ENCODE measurements at regions not wholly inside any gene's neighbourhood (a gene's known extent, or its start where the extent isn't known, plus 50 kb on each side); places are given as distances from the start of the nearest gene placed in this dataset.

- 80 to 89% (median 85%) methylated on average over 4 of the region's 4 CpGs for WGBS, 4 donors
- intact Hi-C loops (cut with DNase I): no loop called here
- no peak overlapping the region for H3K27ac ChIP-seq
- no peaks in the 10 kb centered on the region for H3K36me3 ChIP-seq (replicated peaks in 1 of 2)
- TF ChIP-seq POLR2A (IDR thresholded peaks at IDR 0.05): no peak
- no peak for TF ChIP-seq CTCF (IDR thresholded peaks at IDR 0.05)
- no peaks in the 10 kb centered on the region for H3K9me3 ChIP-seq (replicated peaks in 1 of 3)
- H3K4me3 ChIP-seq: no peak overlapping the region
- H3K27me3 ChIP-seq: no peaks in the 10 kb centered on the region
- no peak for DNase-seq
- H3K4me1 ChIP-seq (replicated peaks in 1 of 2): no peaks in the 10 kb centered on the region
These were observed 162.1 kb downstream of the CHST1 start for GRCh38 chr11:45503311-45503710.

GRCh38 chr11:45502226-45502545 lies 163.2 kb downstream of the CHST1 start:
- intact Hi-C loops (cut with DNase I): no loop called here
- Histone ChIP-seq H3K27me3 (no peaks in the 10 kb centered on the region), H3K27ac (no peak overlapping the region), H3K9me3 (replicated peaks in 1 of 3) (no peaks in the 10 kb centered on the region), H3K4me3 (no peak overlapping the region), H3K36me3 (replicated peaks in 1 of 2) (no peaks in the 10 kb centered on the region), H3K4me1 (replicated peaks in 1 of 2) (no peaks in the 10 kb centered on the region)
- WGBS, 4 donors: 55 to 78% (median 65%) methylated on average over 3 to 5 of the region's 5 CpGs
- TF ChIP-seq POLR2A (IDR thresholded peaks at IDR 0.05) (no peak), CTCF (IDR thresholded peaks at IDR 0.05) (no peak)
- DNase-seq: peak in 1 of 7 donors; percentile 31

- no peaks in the 10 kb centered on the region for H3K9me3 ChIP-seq (replicated peaks in 1 of 3)
- no peaks in the 10 kb centered on the region for H3K4me1 ChIP-seq (replicated peaks in 1 of 2)
- DNase-seq: no peak
- intact Hi-C loops (cut with DNase I): no loop called here
- H3K27ac ChIP-seq: no peak overlapping the region
- TF ChIP-seq POLR2A (IDR thresholded peaks at IDR 0.05) (no peak), CTCF (IDR thresholded peaks at IDR 0.05) (no peak)
- no peaks in the 10 kb centered on the region for H3K27me3 ChIP-seq
- 61 to 73% (median 72%) methylated on average over 8 to 9 of the region's 9 CpGs for WGBS, 4 donors
- no peak overlapping the region for H3K4me3 ChIP-seq
- H3K36me3 ChIP-seq (replicated peaks in 1 of 2): no peaks in the 10 kb centered on the region
These were observed 163.8 kb downstream of the CHST1 start for GRCh38 chr11:45501392-45502225.

- Histone ChIP-seq H3K9me3 (replicated peaks in 1 of 3) (no peaks in the 10 kb centered on the region), H3K27me3 (no peaks in the 10 kb centered on the region), H3K4me3 (no peak overlapping the region), H3K36me3 (replicated peaks in 1 of 2) (no peaks in the 10 kb centered on the region), H3K27ac (no peak overlapping the region), H3K4me1 (replicated peaks in 1 of 2) (no peaks in the 10 kb centered on the region)
- DNase-seq: no peak
- intact Hi-C loops (cut with DNase I): no loop called here
- TF ChIP-seq POLR2A (IDR thresholded peaks at IDR 0.05) (no peak), CTCF (IDR thresholded peaks at IDR 0.05) (no peak)
- 65 to 72% (median 70%) methylated on average over 6 of the region's 6 CpGs for WGBS, 4 donors
These were observed 165.0 kb downstream of the CHST1 start for GRCh38 chr11:45500451-45500850.
